Osteocyte (in vitro differentiated cells): ENCODE measurements at regions not wholly inside any gene's neighbourhood (a gene's known extent, or its start where the extent isn't known, plus 50 kb on each side); places are given as distances from the start of the nearest gene placed in this dataset.

Source experiments
- DNase-seq: peaks from one replicate; pipeline ENCODE4 v3.0.0; 2021; ENCODE audit warnings: mixed read lengths; ENCODE audit not compliant: unreplicated experiment; ENCODE audit errors: extremely low spot score
- H3K27ac Mint-ChIP-seq: one replicate; pipeline ENCODE4 v1.8.0; 2021; ENCODE audit warnings: mild to moderate bottlenecking, mixed read lengths; ENCODE audit not compliant: unreplicated experiment
- H3K27me3 Mint-ChIP-seq: one replicate; pipeline ENCODE4 v1.8.0; 2021; ENCODE audit warnings: mixed read lengths; ENCODE audit not compliant: unreplicated experiment
- H3K36me3 Mint-ChIP-seq: one replicate; pipeline ENCODE4 v1.8.0; 2021; ENCODE audit warnings: mixed read lengths; ENCODE audit not compliant: unreplicated experiment
- H3K4me1 Mint-ChIP-seq: one replicate; pipeline ENCODE4 v1.8.0; 2021; ENCODE audit warnings: mixed read lengths; ENCODE audit not compliant: unreplicated experiment
- H3K4me3 Mint-ChIP-seq: one replicate; pipeline ENCODE4 v1.8.0; 2021; ENCODE audit warnings: mild to moderate bottlenecking, moderate library complexity, mixed read lengths; ENCODE audit not compliant: unreplicated experiment
- H3K9me3 Mint-ChIP-seq: one replicate; pipeline ENCODE4 v1.8.0; 2021; ENCODE audit warnings: mixed read lengths; ENCODE audit not compliant: unreplicated experiment
- TF ChIP-seq, protein P1 (sequence below): fragments of 200-600 bp; sonication (generic); IDR thresholded peaks from 2 replicates; pipeline ENCODE4 v1.5.0; 2021; ENCODE audit warnings: antibody characterized with exemption, mild to moderate bottlenecking, moderate library complexity

DNA sequence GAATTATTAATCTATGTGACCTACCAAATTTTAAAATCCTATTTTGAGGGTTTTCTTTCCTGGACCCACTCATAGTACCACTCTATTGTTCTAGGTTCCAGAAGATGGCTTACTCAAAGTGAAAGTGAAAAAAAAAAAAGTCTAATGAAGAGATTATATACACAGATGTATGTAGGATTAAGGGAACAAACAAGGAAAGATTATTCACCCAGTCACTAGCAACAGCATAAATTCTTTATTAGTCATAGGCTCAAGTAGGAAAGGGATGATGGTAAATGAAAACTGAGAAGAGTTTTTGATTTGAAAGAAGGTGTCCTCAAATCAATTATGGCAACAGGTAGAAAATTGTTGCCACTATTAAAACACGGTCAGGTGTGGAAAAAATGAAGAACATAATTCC lies 923.7 kb downstream of the TBC1D32 start:
- H3K4me1 Mint-ChIP-seq, result no peaks in the 10 kb centered on the region
- no peak overlapping the region for H3K27ac Mint-ChIP-seq
- no peaks in the 10 kb centered on the region for H3K9me3 Mint-ChIP-seq
- H3K36me3 Mint-ChIP-seq, result no peaks in the 10 kb centered on the region
- TF ChIP-seq, protein P1, sequence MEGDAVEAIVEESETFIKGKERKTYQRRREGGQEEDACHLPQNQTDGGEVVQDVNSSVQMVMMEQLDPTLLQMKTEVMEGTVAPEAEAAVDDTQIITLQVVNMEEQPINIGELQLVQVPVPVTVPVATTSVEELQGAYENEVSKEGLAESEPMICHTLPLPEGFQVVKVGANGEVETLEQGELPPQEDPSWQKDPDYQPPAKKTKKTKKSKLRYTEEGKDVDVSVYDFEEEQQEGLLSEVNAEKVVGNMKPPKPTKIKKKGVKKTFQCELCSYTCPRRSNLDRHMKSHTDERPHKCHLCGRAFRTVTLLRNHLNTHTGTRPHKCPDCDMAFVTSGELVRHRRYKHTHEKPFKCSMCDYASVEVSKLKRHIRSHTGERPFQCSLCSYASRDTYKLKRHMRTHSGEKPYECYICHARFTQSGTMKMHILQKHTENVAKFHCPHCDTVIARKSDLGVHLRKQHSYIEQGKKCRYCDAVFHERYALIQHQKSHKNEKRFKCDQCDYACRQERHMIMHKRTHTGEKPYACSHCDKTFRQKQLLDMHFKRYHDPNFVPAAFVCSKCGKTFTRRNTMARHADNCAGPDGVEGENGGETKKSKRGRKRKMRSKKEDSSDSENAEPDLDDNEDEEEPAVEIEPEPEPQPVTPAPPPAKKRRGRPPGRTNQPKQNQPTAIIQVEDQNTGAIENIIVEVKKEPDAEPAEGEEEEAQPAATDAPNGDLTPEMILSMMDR, result no peak
- no peak for DNase-seq
- H3K27me3 Mint-ChIP-seq, result no peaks in the 10 kb centered on the region
- no peak overlapping the region for H3K4me3 Mint-ChIP-seq

DNA sequence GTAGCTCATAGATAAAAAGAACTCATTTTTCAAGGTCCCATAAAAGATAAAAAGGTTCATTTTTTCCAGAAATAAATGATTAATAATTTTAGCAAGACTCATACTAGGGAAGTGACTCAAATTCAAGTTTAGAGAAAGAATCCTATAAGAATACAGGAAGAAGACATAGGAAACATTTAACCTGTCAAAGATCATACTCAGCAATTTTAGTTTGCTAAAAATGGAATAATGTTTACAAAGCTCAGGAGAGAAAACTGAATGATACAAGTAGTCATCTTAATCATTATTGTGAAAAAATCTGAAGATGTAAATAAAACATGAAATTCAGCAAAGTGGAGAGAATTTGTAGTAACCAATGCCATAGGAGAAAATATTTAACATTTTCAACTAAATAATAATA lies 926.6 kb downstream of the TBC1D32 start:
- no peaks in the 10 kb centered on the region for H3K9me3 Mint-ChIP-seq
- H3K36me3 Mint-ChIP-seq, result no peaks in the 10 kb centered on the region
- DNase-seq, result no peak
- H3K27me3 Mint-ChIP-seq, result no peaks in the 10 kb centered on the region
- H3K4me3 Mint-ChIP-seq, result no peak overlapping the region
- TF ChIP-seq, protein P1, result no peak
- no peak overlapping the region for H3K27ac Mint-ChIP-seq
- no peaks in the 10 kb centered on the region for H3K4me1 Mint-ChIP-seq

DNA sequence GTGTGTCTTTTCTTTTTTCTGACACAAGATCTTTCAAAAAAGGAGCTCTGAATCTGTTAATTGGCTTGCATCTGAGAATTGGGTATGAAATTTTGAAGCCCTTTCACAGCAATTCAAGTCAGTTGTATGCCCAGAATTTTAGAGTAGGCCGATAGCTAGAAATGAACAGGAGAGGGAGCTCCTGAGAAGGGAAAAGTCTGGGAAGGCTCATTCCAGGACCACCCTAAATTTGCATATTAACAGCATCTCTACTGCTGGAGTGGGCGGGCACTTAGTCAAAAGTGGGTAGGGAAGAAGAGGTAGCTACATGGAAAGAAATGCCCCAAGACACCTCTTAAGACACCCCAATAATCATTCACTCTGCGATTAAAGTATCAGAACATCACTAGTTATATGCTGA lies 928.3 kb downstream of the TBC1D32 start:
- Mint-ChIP-seq H3K4me3 (no peak overlapping the region), H3K27ac (no peak overlapping the region), H3K27me3 (no peaks in the 10 kb centered on the region), H3K36me3 (no peaks in the 10 kb centered on the region), H3K9me3 (no peaks in the 10 kb centered on the region), H3K4me1 (no peaks in the 10 kb centered on the region)
- TF ChIP-seq, protein P1, result peak; percentile 5
- DNase-seq, result no peak

DNA sequence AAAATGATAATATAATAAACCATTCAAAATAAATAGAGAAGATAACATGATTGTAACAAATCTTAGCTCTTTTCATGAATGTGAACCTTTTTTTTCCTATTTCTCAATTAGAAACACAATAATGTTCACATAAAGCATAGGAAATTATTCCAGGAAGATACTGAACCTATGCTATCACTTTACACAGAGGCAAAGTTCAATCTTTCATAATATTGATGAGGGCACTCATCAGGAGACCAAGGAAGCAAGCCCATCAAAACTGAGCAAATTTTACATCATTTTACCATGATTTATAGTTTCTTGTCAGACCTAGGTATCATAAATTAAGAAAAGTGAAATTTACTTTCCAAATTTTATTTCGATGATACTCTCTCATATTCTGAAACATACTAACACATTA lies 938.5 kb downstream of the TBC1D32 start:
- TF ChIP-seq, protein P1, result no peak
- Mint-ChIP-seq H3K36me3 (no peaks in the 10 kb centered on the region), H3K27ac (no peak overlapping the region), H3K27me3 (no peaks in the 10 kb centered on the region), H3K9me3 (no peaks in the 10 kb centered on the region), H3K4me3 (no peak overlapping the region), H3K4me1 (no peaks in the 10 kb centered on the region)
- DNase-seq, result no peak

DNA sequence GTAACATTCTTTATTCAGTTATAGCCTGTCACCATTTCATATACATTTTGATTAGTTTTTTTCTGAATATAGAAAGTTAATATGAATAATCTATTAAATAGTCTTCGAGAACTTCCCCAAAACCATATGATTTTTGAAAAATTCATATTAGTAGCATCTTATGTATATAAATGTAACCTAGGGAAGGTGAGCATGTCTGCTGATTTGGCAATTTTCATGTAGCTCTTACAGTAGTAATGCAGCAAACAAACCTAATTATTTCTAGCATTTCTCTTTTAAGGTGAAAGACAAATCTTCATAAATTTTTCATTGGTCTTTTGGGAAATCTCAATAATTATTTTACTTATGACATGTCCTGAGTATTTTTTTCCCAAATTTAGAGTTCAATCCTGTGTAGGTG lies 939.0 kb downstream of the TBC1D32 start:
- TF ChIP-seq, protein P1, result no peak
- Mint-ChIP-seq H3K27me3 (peaks cover 1% of the 10 kb centered on the region), H3K4me1 (no peaks in the 10 kb centered on the region), H3K36me3 (no peaks in the 10 kb centered on the region), H3K27ac (no peak overlapping the region), H3K9me3 (no peaks in the 10 kb centered on the region), H3K4me3 (no peak overlapping the region)
- no peak for DNase-seq
